ENCODE measurements at regions not wholly inside any gene's neighbourhood (a gene's known extent, or its start where the extent isn't known, plus 50 kb on each side); places are given as distances from the start of the nearest gene placed in this dataset.

DNA sequence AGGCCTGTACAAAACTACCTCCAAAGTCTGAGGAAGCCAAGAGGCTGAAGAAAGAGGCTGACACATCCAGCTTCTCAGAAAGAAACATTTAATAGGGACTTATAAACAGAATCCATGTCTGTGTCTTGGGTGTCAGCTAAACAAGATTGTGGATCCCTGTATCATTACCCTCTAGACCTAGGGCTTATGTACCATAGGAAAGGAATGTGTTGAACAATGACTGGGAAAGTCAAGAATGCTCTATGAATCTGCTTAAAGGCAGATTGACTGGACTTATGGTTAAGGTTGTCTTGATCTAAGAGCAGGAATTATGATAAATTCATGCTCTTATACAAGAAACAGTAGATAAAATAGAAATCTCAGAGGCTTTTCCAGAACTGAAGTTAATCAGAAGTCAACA, 335.7 kb upstream of the RPS23 start:
- no peak for TF ChIP-seq CTCF (IDR thresholded peaks at IDR 0.05)
- TF ChIP-seq POLR2A (IDR thresholded peaks at IDR 0.05) = no peak
